ENCODE measurements at regions not wholly inside any gene's neighbourhood (a gene's known extent, or its start where the extent isn't known, plus 50 kb on each side); places are given as distances from the start of the nearest gene placed in this dataset.

DNA sequence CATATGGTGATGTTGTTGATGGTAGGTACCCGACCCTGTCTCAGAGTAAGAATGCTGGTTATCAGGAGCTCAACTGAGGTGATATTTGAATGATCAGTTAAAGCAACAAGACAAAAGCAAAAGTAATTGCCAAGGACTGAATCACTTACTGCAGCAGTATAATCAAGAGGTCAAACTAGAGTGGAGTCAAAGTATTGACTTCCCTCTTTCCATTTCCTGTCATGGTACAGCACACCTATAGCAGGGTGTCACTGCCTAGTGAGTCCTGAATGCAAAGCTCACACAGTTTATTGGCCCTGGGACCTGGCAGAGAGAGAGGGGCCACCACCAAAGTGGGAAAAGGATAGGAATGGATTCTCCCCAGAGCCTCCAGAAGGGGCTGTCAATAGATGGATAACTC lies 886.1 kb upstream of the SORCS1 start:
- H3K4me3 ChIP-seq (replicated peaks; ENCODE audit: low read depth, low read length) = no peak overlapping the region
- DNase-seq (ENCODE audit: low read depth) = no peak
- TF ChIP-seq, protein P1, sequence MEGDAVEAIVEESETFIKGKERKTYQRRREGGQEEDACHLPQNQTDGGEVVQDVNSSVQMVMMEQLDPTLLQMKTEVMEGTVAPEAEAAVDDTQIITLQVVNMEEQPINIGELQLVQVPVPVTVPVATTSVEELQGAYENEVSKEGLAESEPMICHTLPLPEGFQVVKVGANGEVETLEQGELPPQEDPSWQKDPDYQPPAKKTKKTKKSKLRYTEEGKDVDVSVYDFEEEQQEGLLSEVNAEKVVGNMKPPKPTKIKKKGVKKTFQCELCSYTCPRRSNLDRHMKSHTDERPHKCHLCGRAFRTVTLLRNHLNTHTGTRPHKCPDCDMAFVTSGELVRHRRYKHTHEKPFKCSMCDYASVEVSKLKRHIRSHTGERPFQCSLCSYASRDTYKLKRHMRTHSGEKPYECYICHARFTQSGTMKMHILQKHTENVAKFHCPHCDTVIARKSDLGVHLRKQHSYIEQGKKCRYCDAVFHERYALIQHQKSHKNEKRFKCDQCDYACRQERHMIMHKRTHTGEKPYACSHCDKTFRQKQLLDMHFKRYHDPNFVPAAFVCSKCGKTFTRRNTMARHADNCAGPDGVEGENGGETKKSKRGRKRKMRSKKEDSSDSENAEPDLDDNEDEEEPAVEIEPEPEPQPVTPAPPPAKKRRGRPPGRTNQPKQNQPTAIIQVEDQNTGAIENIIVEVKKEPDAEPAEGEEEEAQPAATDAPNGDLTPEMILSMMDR (IDR thresholded peaks at IDR 0.05; ENCODE audit: low read length, missing control alignments) = no peak

DNA sequence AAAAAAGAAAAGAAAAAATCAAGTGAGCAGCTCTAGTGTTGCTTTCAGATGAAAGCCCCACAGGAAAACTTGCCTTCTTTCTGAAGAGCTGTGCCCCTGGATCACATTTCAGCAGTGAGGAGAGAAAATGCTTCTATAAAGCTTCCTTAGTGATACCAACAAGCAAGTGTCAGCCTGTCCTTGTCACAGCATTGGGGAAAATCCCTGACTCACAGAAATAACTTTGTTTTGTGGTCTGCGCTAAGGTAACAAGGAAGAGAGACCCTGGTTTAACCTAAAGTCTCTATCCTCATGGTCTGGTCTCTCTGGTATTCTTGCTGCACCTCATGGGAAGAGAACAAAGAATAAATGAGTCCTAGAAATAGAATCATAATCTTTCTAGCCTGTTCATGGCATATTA lies 885.2 kb upstream of the SORCS1 start:
- H3K4me3 ChIP-seq (replicated peaks; ENCODE audit: low read depth, low read length) = no peak overlapping the region
- TF ChIP-seq, protein P1 (IDR thresholded peaks at IDR 0.05; ENCODE audit: low read length, missing control alignments) = no peak
- DNase-seq (ENCODE audit: low read depth) = no peak

DNA sequence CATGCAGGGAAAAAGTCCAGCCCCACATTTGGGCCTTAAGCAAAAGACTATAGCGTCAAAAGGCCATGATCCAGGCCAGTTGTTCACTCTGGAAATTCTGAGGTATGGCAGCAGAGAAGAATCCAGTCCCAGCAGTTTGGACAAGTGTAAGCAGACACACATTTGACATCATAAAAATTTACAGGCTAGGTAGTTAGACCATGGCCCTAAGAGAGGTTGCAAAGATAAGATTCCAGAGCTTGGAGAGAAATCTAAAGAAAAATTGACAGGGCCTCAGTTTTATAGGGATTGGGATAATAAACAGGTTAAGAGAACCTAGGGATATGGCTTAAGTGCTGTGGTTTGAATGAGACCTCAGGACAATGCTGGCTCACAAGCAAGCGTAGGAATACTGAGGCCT lies 884.4 kb upstream of the SORCS1 start:
- no peak overlapping the region for H3K4me3 ChIP-seq (replicated peaks; ENCODE audit: low read depth, low read length)
- DNase-seq (ENCODE audit: low read depth) = no peak
- TF ChIP-seq, protein P1 (IDR thresholded peaks at IDR 0.05; ENCODE audit: low read length, missing control alignments) = no peak

DNA sequence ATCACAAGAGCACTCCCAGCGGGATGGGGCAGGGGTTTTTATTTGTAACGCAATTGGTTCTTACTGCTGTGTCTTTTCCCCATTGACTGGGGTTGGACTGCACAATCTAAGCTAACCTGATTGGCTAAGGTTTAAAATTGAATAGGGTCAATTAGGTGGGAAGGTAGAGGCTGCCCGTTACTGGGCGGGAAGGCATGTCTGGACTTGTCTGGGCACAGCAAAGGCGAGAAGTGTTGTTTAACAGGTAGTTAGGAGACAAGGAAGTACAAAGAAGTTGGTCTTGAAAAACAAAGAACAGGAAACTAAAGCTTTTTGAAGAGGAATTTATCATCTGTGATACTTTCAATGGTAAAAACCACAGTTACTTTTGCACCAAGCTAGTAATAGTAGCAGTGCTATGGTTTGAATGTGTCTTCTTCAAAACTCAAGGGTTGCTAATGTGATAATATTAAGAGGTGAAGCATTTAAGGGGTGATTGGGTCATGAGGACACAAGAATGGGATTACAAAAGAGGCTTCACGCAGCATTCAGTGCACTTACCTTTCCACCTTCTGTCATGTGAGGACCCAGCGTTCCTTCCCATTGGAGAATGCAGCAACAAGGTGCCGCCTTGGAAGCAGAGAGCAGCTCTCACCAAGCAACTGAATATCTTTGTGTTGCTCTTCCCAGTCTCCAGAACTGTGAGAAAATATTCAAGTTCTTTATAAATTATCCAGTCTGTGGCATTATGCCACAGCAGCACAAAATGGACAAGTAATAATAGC lies 875.5 kb upstream of the SORCS1 start:
- no peak overlapping the region for H3K4me3 ChIP-seq (replicated peaks; ENCODE audit: low read depth, low read length)
- DNase-seq (ENCODE audit: low read depth) = no peak
- TF ChIP-seq, protein P1 (IDR thresholded peaks at IDR 0.05; ENCODE audit: low read length, missing control alignments) = no peak

DNA sequence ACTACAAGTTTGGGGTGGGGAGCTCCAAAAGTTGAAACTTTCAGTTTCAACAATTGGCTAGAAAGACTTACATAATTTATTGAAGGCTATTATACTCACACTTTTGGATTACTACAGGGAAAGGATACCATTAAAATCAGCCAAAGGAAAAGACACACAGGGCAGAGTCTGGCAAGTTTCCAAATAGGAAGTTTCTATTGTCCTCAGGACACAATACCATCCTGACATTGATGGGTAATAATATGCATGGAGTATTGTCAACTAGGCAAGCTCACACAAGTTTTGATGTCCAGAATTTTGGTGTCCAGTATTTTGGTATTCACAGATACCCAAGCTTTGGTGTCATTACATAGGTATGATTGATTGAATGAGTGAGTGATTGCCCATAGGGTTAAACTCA lies 872.6 kb upstream of the SORCS1 start:
- TF ChIP-seq, protein P1 (IDR thresholded peaks at IDR 0.05; ENCODE audit: low read length, missing control alignments) = no peak
- H3K4me3 ChIP-seq (replicated peaks; ENCODE audit: low read depth, low read length) = no peak overlapping the region
- DNase-seq (ENCODE audit: low read depth) = no peak

DNA sequence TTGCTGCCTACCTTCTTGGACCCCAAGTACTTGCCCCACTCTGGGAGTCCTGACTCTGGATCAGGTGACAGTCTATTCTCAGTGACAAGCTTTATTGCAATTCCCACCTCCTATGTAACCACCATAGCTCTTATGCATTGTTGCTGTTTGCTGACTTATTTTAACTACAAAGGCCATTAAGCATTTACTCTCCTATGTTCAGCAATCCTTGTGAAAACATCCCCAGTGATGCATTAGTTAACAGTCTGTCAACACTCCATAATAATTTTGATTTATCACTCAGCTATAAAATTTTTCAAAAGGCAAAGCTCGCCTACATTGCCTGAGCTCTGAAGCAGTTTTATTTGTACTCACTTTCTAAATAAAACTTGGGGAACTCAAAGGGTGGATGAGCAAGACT lies 871.8 kb upstream of the SORCS1 start:
- no peak overlapping the region for H3K4me3 ChIP-seq (replicated peaks; ENCODE audit: low read depth, low read length)

More for the DNA sequence above, 871.8 kb upstream of the SORCS1 start:
- no peak for DNase-seq (ENCODE audit: low read depth)
- TF ChIP-seq, protein P1 (IDR thresholded peaks at IDR 0.05; ENCODE audit: low read length, missing control alignments) = no peak

Data from fibroblast of pulmonary artery (primary cell).